Testis (tissue), 2 donors: ENCODE measurements at regions not wholly inside any gene's neighbourhood (a gene's known extent, or its start where the extent isn't known, plus 50 kb on each side); places are given as distances from the start of the nearest gene placed in this dataset.

Experiments used
- POLR2A ChIP-seq: fragments of 450-650 bp; IDR thresholded peaks from one replicate; pipeline ENCODE4 v1.6.1; 2017; ENCODE audit warnings: antibody characterized with exemption, mild to moderate bottlenecking, moderate library complexity
- TF ChIP-seq, protein P1 (sequence below), 3 experiments: fragments of 450-650 bp in 2 of 3; fragments of 200-600 bp in 1 of 3; sonication (generic) in 1 of 3; IDR thresholded peaks; one replicate each; pipeline ENCODE4 v1.5.1; 2016 to 2019; ENCODE audit warnings: antibody characterized with exemption in 3 of 3, mild to moderate bottlenecking in 2 of 3, moderate library complexity in 1 of 3

DNA sequence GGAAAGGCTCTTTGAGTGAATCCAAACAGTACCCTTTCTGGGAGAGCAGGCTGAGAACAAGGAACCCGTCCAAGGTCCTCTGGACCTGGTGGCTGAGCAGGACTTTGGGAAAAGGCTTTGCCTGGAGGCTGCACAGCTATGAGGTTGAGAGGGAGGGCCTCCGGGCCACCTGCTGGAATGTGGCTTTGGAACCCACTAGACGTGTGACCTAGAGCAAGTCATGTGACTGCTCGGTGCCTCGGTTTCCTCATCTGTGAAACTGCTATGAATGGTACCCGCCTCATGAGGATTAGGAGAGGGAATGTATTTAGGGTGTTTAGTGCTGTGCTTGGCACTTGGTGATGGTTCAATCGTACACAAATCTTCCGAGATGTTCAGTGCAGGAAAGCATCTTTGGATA lies 50.4 kb downstream of the HAPSTR1 start:
- TF ChIP-seq POLR2A = no peak
- TF ChIP-seq, protein P1, sequence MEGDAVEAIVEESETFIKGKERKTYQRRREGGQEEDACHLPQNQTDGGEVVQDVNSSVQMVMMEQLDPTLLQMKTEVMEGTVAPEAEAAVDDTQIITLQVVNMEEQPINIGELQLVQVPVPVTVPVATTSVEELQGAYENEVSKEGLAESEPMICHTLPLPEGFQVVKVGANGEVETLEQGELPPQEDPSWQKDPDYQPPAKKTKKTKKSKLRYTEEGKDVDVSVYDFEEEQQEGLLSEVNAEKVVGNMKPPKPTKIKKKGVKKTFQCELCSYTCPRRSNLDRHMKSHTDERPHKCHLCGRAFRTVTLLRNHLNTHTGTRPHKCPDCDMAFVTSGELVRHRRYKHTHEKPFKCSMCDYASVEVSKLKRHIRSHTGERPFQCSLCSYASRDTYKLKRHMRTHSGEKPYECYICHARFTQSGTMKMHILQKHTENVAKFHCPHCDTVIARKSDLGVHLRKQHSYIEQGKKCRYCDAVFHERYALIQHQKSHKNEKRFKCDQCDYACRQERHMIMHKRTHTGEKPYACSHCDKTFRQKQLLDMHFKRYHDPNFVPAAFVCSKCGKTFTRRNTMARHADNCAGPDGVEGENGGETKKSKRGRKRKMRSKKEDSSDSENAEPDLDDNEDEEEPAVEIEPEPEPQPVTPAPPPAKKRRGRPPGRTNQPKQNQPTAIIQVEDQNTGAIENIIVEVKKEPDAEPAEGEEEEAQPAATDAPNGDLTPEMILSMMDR (IDR thresholded peaks at IDR 0.05) = no peak
